Testis (tissue), 2 donors: ENCODE measurements at regions not wholly inside any gene's neighbourhood (a gene's known extent, or its start where the extent isn't known, plus 50 kb on each side); places are given as distances from the start of the nearest gene placed in this dataset.

Source experiments
- DNase-seq: peaks from one replicate; pipeline ENCODE4 v3.0.0-alpha.2; 2019
- H3K27ac ChIP-seq, 2 donors: fragments of 200-600 bp; sonication (generic); one replicate each; pipeline ENCODE4 v1.5.1; 2019
- H3K27me3 ChIP-seq: fragments of 200-600 bp; sonication (generic); one replicate; pipeline ENCODE4 v1.5.1; 2019
- H3K36me3 ChIP-seq: fragments of 200-600 bp; sonication (generic); one replicate; pipeline ENCODE4 v1.5.1; 2017; ENCODE audit warnings: low read depth; ENCODE audit errors: missing control alignments
- H3K4me1 ChIP-seq: fragments of 200-600 bp; sonication (generic); one replicate; pipeline ENCODE4 v1.5.1; 2019
- H3K4me3 ChIP-seq, 2 donors: fragments of 200-600 bp; sonication (generic); one replicate each; pipeline ENCODE4 v1.5.1; 2017 to 2019
- H3K9me3 ChIP-seq: fragments of 200-600 bp; sonication (generic); one replicate; pipeline ENCODE4 v1.5.1; 2017
- POLR2A ChIP-seq: fragments of 450-650 bp; IDR thresholded peaks from one replicate; pipeline ENCODE4 v1.6.1; 2017; ENCODE audit warnings: antibody characterized with exemption, mild to moderate bottlenecking, moderate library complexity
- WGBS, 2 donors: methylation state at CpG; one replicate each; pipeline ENCODE4 v1.1.5; 2018; 5-methylcytosine and 5-hydroxymethylcytosine counted together
- intact Hi-C: fragments of 100-400 bp; cut with DNase I; formaldehyde crosslinking; loops from one replicate; pipeline ENCODE4 v1.15.1; 2023; ENCODE audit warnings: low total_unique reads
- TF ChIP-seq, protein P1 (sequence below), 3 experiments: fragments of 450-650 bp in 2 of 3; fragments of 200-600 bp in 1 of 3; sonication (generic) in 1 of 3; IDR thresholded peaks; one replicate each; pipeline ENCODE4 v1.5.1; 2016 to 2019; ENCODE audit warnings: antibody characterized with exemption in 3 of 3, mild to moderate bottlenecking in 2 of 3, moderate library complexity in 1 of 3

DNA sequence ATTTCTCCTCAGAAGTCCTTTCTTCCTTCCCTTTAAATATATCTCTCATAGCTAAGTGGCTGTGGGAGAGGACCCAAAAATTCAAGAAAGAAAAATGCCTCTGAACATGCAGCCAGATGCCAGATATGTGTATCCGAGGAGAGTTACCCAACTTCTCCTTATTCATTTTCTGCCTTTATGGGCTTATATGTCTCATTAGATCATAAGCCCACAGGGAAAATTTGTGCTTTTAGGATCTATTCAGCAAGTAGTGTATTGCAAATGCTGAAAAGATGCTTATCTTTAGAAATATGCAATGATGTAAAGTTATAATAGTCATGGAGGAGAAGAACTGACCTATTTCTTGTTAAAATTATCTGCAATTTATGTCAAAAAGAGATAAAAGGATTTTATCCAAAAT is 371.8 kb upstream of the NOCT start:
- DNase-seq, result no peak
- Histone ChIP-seq H3K36me3 (no peaks in the 10 kb centered on the region), H3K9me3 (no peaks in the 10 kb centered on the region), H3K4me1 (no peaks in the 10 kb centered on the region), H3K27ac (no peak overlapping the region), H3K27me3 (no peaks in the 10 kb centered on the region), H3K4me3 (no peak overlapping the region)
- 64 to 65% methylated on average over 1 of the region's 1 CpG for WGBS, 2 donors
- intact Hi-C loops, result no loop called here
- no peak for TF ChIP-seq POLR2A
- TF ChIP-seq, protein P1, sequence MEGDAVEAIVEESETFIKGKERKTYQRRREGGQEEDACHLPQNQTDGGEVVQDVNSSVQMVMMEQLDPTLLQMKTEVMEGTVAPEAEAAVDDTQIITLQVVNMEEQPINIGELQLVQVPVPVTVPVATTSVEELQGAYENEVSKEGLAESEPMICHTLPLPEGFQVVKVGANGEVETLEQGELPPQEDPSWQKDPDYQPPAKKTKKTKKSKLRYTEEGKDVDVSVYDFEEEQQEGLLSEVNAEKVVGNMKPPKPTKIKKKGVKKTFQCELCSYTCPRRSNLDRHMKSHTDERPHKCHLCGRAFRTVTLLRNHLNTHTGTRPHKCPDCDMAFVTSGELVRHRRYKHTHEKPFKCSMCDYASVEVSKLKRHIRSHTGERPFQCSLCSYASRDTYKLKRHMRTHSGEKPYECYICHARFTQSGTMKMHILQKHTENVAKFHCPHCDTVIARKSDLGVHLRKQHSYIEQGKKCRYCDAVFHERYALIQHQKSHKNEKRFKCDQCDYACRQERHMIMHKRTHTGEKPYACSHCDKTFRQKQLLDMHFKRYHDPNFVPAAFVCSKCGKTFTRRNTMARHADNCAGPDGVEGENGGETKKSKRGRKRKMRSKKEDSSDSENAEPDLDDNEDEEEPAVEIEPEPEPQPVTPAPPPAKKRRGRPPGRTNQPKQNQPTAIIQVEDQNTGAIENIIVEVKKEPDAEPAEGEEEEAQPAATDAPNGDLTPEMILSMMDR (IDR thresholded peaks at IDR 0.05), result no peak

DNA sequence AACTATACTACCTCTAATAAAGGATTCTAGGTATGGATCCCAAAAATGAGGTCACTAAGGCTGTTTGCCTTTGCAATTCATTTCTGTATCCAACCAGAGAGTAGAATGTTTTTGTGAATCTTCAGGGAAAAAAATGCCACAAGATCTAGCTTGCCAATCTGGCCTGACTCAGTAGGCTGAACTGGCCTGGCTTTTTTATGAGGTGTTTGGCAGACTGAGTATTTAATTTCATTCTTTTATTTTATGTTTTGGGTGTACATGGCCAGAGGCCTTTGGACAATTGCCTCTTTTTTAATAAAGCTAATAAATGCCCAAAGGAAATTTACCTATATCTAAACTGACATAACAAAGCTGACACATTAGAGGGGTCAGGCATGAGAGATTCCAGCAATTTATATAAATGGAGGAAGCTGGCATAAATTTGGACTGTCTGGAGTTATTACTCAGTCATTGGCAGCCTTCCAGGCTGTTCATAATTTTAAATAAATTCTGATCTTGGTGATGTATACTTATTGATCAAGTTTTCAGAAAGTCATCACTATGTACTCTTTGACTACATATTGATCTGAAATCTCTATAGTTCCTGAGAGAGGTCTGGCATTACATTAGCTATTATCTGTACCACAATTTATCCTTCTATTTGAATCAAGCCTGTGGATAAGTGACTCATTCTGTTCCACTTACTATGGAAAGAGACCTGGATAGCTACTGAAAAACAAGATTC is 376.4 kb upstream of the NOCT start:
- TF ChIP-seq, protein P1 (IDR thresholded peaks at IDR 0.05), result no peak
- no peak for TF ChIP-seq POLR2A
- no peaks in the 10 kb centered on the region for H3K27me3 ChIP-seq
- H3K27ac ChIP-seq, result no peak overlapping the region
- H3K4me3 ChIP-seq, result no peak overlapping the region
- DNase-seq, result no peak
- intact Hi-C loops, result no loop called here
- H3K36me3 ChIP-seq, result no peaks in the 10 kb centered on the region
- no peaks in the 10 kb centered on the region for H3K9me3 ChIP-seq
- H3K4me1 ChIP-seq, result no peaks in the 10 kb centered on the region

DNA sequence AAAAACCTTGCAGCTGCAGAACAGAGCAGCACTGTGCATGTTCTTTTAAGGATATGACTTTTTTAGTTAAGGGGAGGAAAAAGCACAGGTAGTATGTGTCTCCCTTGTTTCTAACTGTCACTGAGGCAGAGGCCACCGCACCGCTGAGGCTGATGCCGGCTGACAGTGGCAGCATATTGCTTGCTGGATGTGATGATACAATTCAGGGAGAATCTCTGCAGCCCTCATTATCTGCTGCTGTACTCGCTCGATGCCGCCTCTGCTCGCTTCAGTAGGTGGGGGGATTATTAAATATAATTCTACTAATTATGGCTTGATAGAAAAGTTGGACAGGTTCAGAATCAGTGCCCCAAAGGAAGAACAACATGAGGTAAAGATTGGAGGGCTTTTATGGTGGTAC is 378.8 kb upstream of the NOCT start:
- Histone ChIP-seq H3K27ac (no peak overlapping the region), H3K36me3 (no peaks in the 10 kb centered on the region), H3K27me3 (no peaks in the 10 kb centered on the region), H3K9me3 (no peaks in the 10 kb centered on the region), H3K4me3 (no peak overlapping the region), H3K4me1 (no peaks in the 10 kb centered on the region)
- DNase-seq, result no peak
- no peak for TF ChIP-seq POLR2A
- intact Hi-C loops, result no loop called here
- WGBS, 2 donors, result 81 to 84% methylated on average over 7 of the region's 7 CpGs

DNA sequence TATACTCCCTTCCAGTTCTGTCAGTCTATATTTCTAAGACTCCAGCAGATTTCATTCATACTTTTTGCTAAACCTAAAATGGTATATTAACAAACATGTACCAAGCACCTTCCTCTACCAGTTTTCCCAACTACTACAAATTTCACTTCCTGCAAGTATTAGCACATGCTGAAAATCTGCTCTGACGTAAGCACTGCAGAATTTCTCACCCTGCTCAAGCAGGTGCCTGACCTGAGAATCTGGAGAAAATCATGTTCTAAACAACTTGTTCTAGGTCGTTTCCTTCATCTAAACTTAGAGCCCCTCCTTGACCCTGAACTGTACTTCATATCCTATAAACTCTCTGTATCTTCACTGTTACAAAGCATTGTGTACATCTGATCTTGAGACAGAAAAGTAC is 380.7 kb upstream of the NOCT start:
- intact Hi-C loops, result no loop called here

DNA sequence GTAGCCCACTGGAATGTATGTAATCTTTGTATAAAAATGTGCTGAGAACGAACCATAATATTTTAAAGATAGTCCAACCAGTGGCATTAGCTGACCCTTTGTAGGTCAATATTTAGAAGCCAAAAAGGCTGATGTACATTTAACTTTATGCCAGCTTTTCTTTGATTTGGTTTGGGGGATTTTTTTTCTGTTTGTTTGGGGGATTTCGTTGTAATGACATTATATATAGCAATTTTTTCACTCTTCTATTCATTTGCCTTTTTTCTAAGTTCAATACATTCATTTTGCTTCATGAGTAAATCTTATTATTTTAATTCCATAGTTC is 382.0 kb upstream of the NOCT start:
- H3K36me3 ChIP-seq, result no peaks in the 10 kb centered on the region
- no peak overlapping the region for H3K27ac ChIP-seq
- no peaks in the 10 kb centered on the region for H3K4me1 ChIP-seq
- intact Hi-C loops, result no loop called here
- no peaks in the 10 kb centered on the region for H3K9me3 ChIP-seq
- TF ChIP-seq, protein P1 (IDR thresholded peaks at IDR 0.05), result no peak
- no peak for TF ChIP-seq POLR2A
- no peak overlapping the region for H3K4me3 ChIP-seq
- H3K27me3 ChIP-seq, result no peaks in the 10 kb centered on the region
- 84 to 86% methylated on average over 2 of the region's 2 CpGs for WGBS, 2 donors
- no peak for DNase-seq

More for the DNA sequence above, 380.7 kb upstream of the NOCT start:
- H3K4me3 ChIP-seq, result no peak overlapping the region
- DNase-seq, result no peak
- H3K27ac ChIP-seq, result no peak overlapping the region
- 41 to 52% methylated on average over 2 of the region's 2 CpGs for WGBS, 2 donors
- no peaks in the 10 kb centered on the region for H3K27me3 ChIP-seq
- TF ChIP-seq POLR2A, result no peak
- TF ChIP-seq, protein P1 (IDR thresholded peaks at IDR 0.05), result no peak
- no peaks in the 10 kb centered on the region for H3K36me3 ChIP-seq
- no peaks in the 10 kb centered on the region for H3K4me1 ChIP-seq
- no peaks in the 10 kb centered on the region for H3K9me3 ChIP-seq
